ENCODE measurements at regions not wholly inside any gene's neighbourhood (a gene's known extent, or its start where the extent isn't known, plus 50 kb on each side); places are given as distances from the start of the nearest gene placed in this dataset.

- DNase-seq (peak in 1 of 2 donors; percentile 2), ATAC-seq (no peak)
- intact Hi-C loops (cut with DNase I, micrococcal nuclease), result no loop called here
Measured at GRCh38 chr12:34395056-34396005, 373.0 kb downstream of the ALG10 start.

- intact Hi-C loops (cut with DNase I, micrococcal nuclease), result no loop called here
- DNase-seq, result peak in 1 of 2 donors; percentile 12
- no peak for ATAC-seq
Measured at GRCh38 chr12:34396006-34396860, 373.9 kb downstream of the ALG10 start.

GRCh38 chr12:34396861-34397590 is 374.7 kb downstream of the ALG10 start:
- DNase-seq (peak in 1 of 2 donors; percentile 23), ATAC-seq (no peak)
- intact Hi-C loops (cut with DNase I, micrococcal nuclease), result no loop called here

GRCh38 chr12:34397591-34398365 is 375.5 kb downstream of the ALG10 start:
- no peak for ATAC-seq
- intact Hi-C loops (cut with DNase I, micrococcal nuclease), result no loop called here
- DNase-seq, result peak in 1 of 2 donors; percentile 10

- intact Hi-C loops (cut with DNase I, micrococcal nuclease), result no loop called here
- peak in 1 of 2 donors; percentile 5 for DNase-seq
Measured at GRCh38 chr12:34398366-34398705, 376.0 kb downstream of the ALG10 start.

GRCh38 chr12:34398706-34399630 is 376.7 kb downstream of the ALG10 start:
- DNase-seq (peak in 1 of 2 donors; percentile 11), ATAC-seq (no peak)
- intact Hi-C loops (cut with DNase I, micrococcal nuclease), result no loop called here

More at GRCh38 chr12:34398366-34398705, 376.0 kb downstream of the ALG10 start:
- ATAC-seq, result no peak

GRCh38 chr12:34399631-34400410 is 377.5 kb downstream of the ALG10 start:
- ATAC-seq (no peak), DNase-seq (peak in 1 of 2 donors; percentile 8)
- intact Hi-C loops (cut with DNase I, micrococcal nuclease), result no loop called here

- no peak for DNase-seq
- no peak for ATAC-seq
- intact Hi-C loops (cut with DNase I, micrococcal nuclease), result no loop called here
Measured at GRCh38 chr12:34400411-34400881, 378.1 kb downstream of the ALG10 start.

- no peak for ATAC-seq
- peak in 1 of 2 donors; percentile 11 for DNase-seq
- intact Hi-C loops (cut with DNase I, micrococcal nuclease), result no loop called here
Measured at GRCh38 chr12:34400986-34401658, 378.8 kb downstream of the ALG10 start.

GRCh38 chr12:34401659-34402227 is 379.4 kb downstream of the ALG10 start:
- ATAC-seq (no peak), DNase-seq (peak in 1 of 2 donors; percentile 7)
- intact Hi-C loops (cut with DNase I, micrococcal nuclease), result no loop called here

GRCh38 chr12:34402228-34402898 is 380.1 kb downstream of the ALG10 start:
- intact Hi-C loops (cut with DNase I, micrococcal nuclease), result no loop called here
- DNase-seq (peak; percentile 0 to 15), ATAC-seq (no peak)

- intact Hi-C loops (cut with DNase I, micrococcal nuclease), result no loop called here
- ATAC-seq (no peak), DNase-seq (peak in 1 of 2 donors; percentile 17)
Measured at GRCh38 chr12:34402899-34403705, 380.8 kb downstream of the ALG10 start.

- DNase-seq, result peak in 1 of 2 donors; percentile 10
- ATAC-seq, result no peak
- intact Hi-C loops (cut with DNase I, micrococcal nuclease), result no loop called here
Measured at GRCh38 chr12:34403706-34404376, 381.5 kb downstream of the ALG10 start.

All from left colon (tissue), 2 donors.